ENCODE measurements at regions not wholly inside any gene's neighbourhood (a gene's known extent, or its start where the extent isn't known, plus 50 kb on each side); places are given as distances from the start of the nearest gene placed in this dataset.

DNA sequence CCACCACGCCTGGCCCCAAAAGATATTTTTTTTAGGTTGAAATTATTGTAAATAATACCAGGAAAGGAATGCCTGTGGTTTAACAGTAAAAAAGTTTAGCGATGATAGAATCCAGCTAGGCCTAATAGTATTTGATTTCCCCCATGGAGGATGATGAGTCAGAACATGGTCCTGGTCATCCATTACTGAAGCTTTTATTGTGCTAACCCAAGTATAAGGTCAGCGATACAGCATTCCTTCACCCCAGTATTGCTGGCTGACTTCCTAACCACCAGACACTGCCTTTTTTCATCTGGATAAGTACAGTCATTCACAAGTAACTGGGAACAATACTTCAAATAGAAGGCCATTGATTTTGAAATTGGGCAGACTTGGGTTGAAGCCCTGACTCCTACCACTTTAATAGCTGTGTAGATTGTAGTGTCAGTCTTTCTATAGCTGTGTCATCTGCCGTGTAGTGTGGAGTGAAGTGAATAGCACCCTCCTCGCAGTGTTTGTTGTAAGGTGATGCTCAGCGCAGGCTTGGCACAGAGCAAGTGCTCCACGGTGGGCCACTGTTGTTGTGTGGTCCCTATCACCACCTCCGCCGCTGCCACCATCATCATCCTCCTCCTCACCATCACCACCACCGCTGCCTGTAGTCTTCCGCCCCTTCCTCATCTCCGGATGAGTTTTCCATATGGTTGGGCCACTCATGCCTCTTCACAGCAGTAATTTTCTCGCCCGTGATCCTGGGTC is 436.0 kb upstream of the TPM1 start:
- H3K4me3 Mint-ChIP-seq, result no peak overlapping the region
- no peaks in the 10 kb centered on the region for H3K27me3 Mint-ChIP-seq
- H3K27ac Mint-ChIP-seq, result no peak overlapping the region
- no peaks in the 10 kb centered on the region for H3K36me3 Mint-ChIP-seq (ENCODE audit: low read depth)
- intact Hi-C loops (cut with micrococcal nuclease), result no loop called here
- no peaks in the 10 kb centered on the region for H3K4me1 Mint-ChIP-seq (ENCODE audit: low read depth)
- H3K9me3 Mint-ChIP-seq, result no peaks in the 10 kb centered on the region

DNA sequence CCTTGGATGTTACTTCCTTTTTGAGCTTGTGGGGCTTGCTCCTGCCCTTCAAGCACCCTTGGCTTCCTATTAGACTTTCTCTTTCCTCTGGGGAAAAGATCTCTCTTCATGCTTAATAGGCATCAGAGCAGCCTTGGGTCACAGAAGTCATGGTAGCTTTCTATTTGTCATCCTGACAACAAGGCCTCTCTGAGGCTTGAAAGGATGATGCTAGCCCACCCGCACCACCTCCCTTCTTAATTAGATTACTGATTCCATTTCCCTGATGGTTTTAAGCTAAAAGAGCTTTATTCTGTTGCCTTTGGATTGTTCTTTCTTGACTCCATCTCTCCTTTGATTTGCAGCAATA is 435.5 kb upstream of the TPM1 start:
- no peaks in the 10 kb centered on the region for H3K4me1 Mint-ChIP-seq (ENCODE audit: low read depth)
- no peaks in the 10 kb centered on the region for H3K9me3 Mint-ChIP-seq
- intact Hi-C loops (cut with micrococcal nuclease), result no loop called here
- H3K27ac Mint-ChIP-seq, result no peak overlapping the region
- no peaks in the 10 kb centered on the region for H3K36me3 Mint-ChIP-seq (ENCODE audit: low read depth)
- H3K27me3 Mint-ChIP-seq, result no peaks in the 10 kb centered on the region
- no peak overlapping the region for H3K4me3 Mint-ChIP-seq

DNA sequence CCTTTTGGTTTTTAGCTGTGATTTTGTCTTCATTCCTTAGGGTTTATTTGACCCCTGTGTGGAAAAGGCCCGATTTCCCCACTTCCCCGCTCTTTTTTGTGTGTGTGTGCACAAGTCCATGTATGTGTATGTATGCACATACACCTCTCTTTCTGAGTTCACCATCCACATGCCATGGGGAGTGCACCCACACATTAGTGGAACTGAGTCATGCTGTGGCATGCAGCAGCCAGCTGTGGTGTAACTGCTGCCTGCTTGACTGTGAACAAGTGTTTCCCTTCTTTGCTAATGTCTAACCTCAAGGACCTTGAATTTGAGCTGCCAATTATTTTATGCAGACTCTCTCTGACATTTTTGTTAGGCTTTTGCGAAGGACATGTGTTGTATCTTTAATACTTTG is 434.9 kb upstream of the TPM1 start:
- H3K27me3 Mint-ChIP-seq, result no peaks in the 10 kb centered on the region
- H3K36me3 Mint-ChIP-seq (ENCODE audit: low read depth), result no peaks in the 10 kb centered on the region
- no peak overlapping the region for H3K4me3 Mint-ChIP-seq
- no peaks in the 10 kb centered on the region for H3K9me3 Mint-ChIP-seq
- H3K27ac Mint-ChIP-seq, result no peak overlapping the region
- intact Hi-C loops (cut with micrococcal nuclease), result no loop called here
- H3K4me1 Mint-ChIP-seq (ENCODE audit: low read depth), result no peaks in the 10 kb centered on the region

DNA sequence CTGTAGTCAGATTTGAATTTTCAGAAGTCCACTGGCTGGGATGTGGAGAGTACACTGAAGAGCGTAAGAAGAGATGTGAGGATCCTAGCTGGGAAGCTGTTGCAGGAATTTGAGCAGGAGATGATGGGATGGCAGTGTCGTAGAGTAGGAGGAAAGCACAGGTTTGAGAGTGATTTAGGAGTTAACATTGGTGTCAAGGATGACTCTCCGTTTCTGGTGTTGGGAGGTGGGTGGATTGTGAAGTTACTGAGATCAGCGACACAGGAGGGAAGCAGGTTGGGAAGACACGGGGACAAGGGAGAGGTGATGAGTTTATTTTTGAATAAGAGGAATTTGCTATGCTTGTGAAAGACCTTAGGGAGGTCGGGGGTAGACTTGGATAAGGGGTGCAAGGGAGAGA is 434.2 kb upstream of the TPM1 start:
- Mint-ChIP-seq H3K4me1 (ENCODE audit: low read depth) (no peaks in the 10 kb centered on the region), H3K27ac (no peak overlapping the region), H3K4me3 (no peak overlapping the region), H3K27me3 (no peaks in the 10 kb centered on the region), H3K9me3 (no peaks in the 10 kb centered on the region), H3K36me3 (ENCODE audit: low read depth) (no peaks in the 10 kb centered on the region)
- intact Hi-C loops (cut with micrococcal nuclease), result no loop called here

DNA sequence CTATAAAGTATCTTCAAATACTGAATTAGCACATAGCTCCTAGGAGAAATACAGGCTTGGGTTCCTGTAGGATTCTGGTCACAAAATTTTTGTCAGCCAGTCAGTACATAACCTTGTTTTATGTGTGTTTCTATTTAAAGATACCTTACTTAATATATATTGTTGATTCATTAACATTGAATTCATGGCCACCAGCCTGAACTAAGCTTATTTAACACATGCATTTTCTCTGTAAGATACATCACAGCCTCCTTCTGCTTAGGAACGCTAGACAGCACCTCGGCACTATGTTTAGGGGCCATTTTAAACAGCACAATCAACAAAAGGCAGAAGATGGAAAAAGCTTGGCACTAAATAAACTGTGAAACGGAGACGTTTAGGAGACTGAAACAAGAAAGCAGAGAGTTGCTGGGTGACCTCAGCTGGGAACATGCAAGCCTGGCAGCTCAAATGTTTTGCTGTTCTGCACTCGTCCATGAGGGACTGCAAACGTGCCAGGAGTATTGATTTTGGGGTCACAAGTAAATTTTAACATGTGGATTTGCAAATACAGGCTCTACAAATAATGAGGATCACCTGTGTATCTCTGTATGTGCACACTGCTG is 432.2 kb upstream of the TPM1 start:
- no peak overlapping the region for H3K27ac Mint-ChIP-seq
- intact Hi-C loops (cut with micrococcal nuclease), result no loop called here

DNA sequence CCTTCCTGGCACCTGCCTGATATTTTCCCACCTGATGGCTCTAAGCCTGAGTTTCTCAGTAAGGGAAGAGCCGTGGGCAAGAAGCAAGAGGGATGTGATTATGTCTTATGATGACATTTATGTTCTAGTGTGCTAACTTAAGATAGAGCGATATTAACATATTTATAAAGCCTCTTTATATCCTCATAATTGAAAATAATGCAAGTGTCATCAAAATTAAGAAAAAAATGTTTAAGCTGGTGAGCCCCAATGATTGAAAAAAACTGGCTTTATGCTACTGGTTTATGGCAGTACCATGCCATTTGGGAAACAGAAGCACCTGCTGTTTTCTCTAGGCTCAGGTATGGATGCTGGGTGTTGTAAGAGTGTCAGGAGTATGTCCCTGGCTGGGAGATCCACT is 431.5 kb upstream of the TPM1 start:
- intact Hi-C loops (cut with micrococcal nuclease), result no loop called here
- Mint-ChIP-seq H3K27me3 (no peaks in the 10 kb centered on the region), H3K27ac (no peak overlapping the region), H3K4me3 (no peak overlapping the region), H3K9me3 (no peaks in the 10 kb centered on the region), H3K36me3 (ENCODE audit: low read depth) (no peaks in the 10 kb centered on the region), H3K4me1 (ENCODE audit: low read depth) (no peaks in the 10 kb centered on the region)

More for the DNA sequence above, 432.2 kb upstream of the TPM1 start:
- Mint-ChIP-seq H3K4me1 (ENCODE audit: low read depth) (no peaks in the 10 kb centered on the region), H3K4me3 (no peak overlapping the region), H3K27me3 (no peaks in the 10 kb centered on the region), H3K36me3 (ENCODE audit: low read depth) (no peaks in the 10 kb centered on the region), H3K9me3 (no peaks in the 10 kb centered on the region)

DNA sequence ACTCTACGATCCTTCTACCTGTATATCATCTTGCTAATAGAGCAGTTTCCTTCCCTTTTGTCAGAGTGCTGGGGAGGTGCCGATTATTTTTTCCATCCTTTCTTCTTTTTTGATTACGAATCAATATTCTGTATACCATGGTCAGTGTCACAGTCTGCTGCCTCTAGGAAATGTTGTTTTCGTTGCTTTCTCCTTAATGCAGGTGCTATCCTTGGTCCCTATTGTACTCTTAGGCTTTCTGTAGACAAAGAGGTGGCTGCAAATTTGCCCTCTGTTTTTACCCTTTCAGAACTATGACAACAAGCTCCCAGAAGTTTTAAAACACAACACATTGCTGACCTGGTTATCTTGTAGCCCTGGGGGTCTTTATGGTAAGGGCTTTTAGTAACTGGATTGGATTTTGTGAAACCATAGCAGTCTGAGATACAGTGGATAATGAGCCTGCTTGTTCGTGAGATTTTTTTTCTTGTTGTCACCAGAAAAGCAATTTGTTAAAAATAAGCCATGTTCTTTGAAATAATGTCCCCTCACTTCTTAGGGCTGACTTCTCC is 430.3 kb upstream of the TPM1 start:
- Mint-ChIP-seq H3K4me3 (no peak overlapping the region), H3K27ac (no peak overlapping the region), H3K27me3 (no peaks in the 10 kb centered on the region), H3K36me3 (ENCODE audit: low read depth) (no peaks in the 10 kb centered on the region), H3K4me1 (ENCODE audit: low read depth) (no peaks in the 10 kb centered on the region), H3K9me3 (no peaks in the 10 kb centered on the region)
- intact Hi-C loops (cut with micrococcal nuclease), result no loop called here

DNA sequence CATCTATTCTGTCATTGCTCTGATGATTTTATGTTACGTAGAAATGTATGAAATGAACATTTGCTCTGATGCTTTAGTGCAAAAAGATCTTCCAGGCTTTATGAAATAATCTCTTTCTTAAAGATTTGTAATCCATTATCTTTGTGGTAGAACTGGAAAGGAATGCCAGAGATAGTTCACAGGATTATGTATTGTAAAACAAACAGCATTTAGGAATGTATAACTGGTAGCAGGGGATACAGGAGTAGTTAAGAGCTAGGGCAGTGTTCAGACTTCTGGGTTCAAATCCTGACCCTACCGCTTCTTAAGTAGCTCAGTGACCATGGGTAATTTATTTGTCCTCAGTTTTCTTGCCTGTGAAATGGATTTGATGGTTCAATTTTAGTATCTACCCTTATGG is 429.8 kb upstream of the TPM1 start:
- Mint-ChIP-seq H3K27me3 (no peaks in the 10 kb centered on the region), H3K4me3 (no peak overlapping the region), H3K27ac (no peak overlapping the region), H3K4me1 (ENCODE audit: low read depth) (no peaks in the 10 kb centered on the region), H3K9me3 (no peaks in the 10 kb centered on the region), H3K36me3 (ENCODE audit: low read depth) (no peaks in the 10 kb centered on the region)
- intact Hi-C loops (cut with micrococcal nuclease), result no loop called here

DNA sequence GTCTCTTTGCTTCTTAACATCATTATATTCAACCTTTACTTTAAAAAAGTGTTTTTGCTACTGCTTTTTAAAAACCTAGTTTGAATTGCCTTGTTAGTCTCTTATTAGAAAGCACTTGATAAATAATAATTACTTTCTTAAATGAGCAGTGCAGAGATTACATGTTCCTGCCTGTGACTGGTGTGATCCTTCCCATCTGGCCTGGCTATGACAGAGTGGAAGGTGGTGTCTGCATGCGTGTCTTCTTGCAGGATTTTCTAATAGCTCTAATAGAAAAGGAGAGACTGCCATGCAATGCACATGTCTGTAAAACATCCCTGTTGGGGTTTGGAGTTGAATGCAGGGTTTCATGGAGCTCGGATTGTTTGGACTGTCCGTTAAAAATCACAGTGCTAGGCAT is 425.8 kb upstream of the TPM1 start:
- Mint-ChIP-seq H3K36me3 (ENCODE audit: low read depth) (no peaks in the 10 kb centered on the region), H3K27me3 (no peaks in the 10 kb centered on the region), H3K4me1 (ENCODE audit: low read depth) (no peaks in the 10 kb centered on the region), H3K4me3 (no peak overlapping the region), H3K27ac (no peak overlapping the region), H3K9me3 (no peaks in the 10 kb centered on the region)
- intact Hi-C loops (cut with micrococcal nuclease), result no loop called here

DNA sequence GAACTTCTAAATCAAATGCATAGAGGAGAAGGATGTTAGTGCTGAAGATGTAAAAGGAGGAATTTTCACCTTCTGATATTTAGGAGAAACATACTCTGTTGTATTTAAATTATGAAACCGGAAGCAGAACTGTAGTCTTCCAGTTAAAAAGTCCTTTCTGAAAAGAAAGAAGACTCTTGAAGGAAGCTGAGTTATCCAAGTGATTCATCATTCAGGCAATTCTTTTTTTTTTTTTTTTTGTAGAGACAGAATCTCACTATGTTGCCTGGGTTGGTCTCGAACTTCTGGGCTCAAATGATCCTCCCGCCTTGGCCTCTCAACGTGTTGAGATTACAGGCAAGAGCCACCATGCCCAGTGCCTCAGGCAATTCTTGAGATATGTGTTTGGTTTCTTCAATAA is 424.8 kb upstream of the TPM1 start:
- Mint-ChIP-seq H3K4me3 (no peak overlapping the region), H3K36me3 (ENCODE audit: low read depth) (no peaks in the 10 kb centered on the region), H3K27ac (no peak overlapping the region), H3K4me1 (ENCODE audit: low read depth) (no peaks in the 10 kb centered on the region), H3K27me3 (no peaks in the 10 kb centered on the region), H3K9me3 (no peaks in the 10 kb centered on the region)
- intact Hi-C loops (cut with micrococcal nuclease), result no loop called here

DNA sequence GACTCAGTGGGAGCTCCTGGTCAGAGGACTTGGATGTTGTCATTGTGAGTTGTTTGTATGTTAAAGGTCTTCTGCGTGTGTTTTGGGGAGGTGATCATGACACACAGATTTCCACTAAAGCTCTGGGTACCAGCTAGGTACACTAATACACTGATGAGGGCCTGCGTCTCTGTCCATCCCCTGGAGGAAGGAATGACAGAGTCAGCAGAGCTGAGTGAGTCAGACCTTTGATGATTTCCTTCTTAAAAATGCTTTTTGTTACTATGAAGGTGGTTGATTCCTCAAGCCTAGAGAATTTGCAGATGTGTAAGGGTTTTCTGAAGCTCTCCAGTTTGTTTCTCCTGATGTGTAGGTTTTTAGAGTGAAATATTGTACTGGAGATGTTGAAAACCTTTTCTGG is 424.1 kb upstream of the TPM1 start:
- Mint-ChIP-seq H3K36me3 (ENCODE audit: low read depth) (no peaks in the 10 kb centered on the region), H3K27me3 (no peaks in the 10 kb centered on the region), H3K4me3 (no peak overlapping the region), H3K9me3 (no peaks in the 10 kb centered on the region), H3K4me1 (ENCODE audit: low read depth) (no peaks in the 10 kb centered on the region), H3K27ac (no peak overlapping the region)
- intact Hi-C loops (cut with micrococcal nuclease), result no loop called here

DNA sequence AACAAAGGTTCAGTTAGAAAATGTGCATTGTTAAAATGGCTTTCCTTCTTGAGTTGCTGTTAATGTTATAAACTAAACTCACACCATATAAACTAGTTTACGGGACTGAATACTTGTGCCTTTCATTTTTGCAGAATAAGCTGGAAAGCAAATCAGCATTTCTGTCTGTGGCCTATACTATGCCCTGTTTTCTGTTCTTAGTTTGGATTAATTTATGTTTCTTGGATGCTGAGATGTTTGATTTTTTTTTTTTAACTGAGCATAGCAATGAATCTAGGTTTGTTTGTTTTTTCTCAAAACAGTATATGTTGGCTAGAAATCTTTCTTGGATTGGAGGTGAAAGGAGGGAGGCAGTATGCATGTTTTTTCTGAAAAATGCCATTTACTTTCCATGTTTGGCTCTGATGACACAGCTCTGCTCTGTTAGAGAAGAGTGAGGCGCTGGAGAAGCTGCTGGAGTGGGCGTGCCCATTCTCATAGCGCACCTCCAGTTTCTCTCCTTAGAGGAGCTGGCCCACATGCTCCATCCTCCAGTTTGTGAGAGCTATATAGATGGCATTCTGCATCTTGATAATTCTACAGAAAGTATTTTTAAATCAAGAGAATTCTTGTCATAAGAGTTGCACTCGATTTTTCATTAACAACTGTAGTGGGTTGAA is 423.6 kb upstream of the TPM1 start:
- intact Hi-C loops (cut with micrococcal nuclease), result no loop called here
- no peak overlapping the region for H3K27ac Mint-ChIP-seq
- H3K4me3 Mint-ChIP-seq, result no peak overlapping the region
- no peaks in the 10 kb centered on the region for H3K4me1 Mint-ChIP-seq (ENCODE audit: low read depth)
- no peaks in the 10 kb centered on the region for H3K36me3 Mint-ChIP-seq (ENCODE audit: low read depth)
- H3K27me3 Mint-ChIP-seq, result no peaks in the 10 kb centered on the region
- no peaks in the 10 kb centered on the region for H3K9me3 Mint-ChIP-seq

DNA sequence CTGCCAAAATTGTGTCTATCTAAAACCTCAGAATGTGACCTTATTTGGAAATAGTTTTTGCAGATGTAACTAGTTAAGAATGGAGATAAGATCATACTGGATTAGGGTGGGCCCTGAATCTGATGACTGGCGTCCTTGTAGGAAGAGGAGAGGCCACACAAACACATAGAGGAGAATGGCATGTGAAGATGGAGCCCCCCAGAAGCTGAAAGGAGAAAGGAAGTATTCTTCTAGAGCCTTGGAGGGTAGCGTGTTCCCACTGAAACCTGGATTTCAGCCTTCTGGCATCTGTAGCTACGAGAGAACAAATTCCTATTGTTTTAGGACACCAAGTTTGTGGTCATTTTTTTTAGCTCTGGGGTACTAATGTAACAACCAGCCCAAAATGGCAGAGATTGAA is 423.0 kb upstream of the TPM1 start:
- Mint-ChIP-seq H3K9me3 (no peaks in the 10 kb centered on the region), H3K36me3 (ENCODE audit: low read depth) (no peaks in the 10 kb centered on the region), H3K27ac (no peak overlapping the region), H3K4me1 (ENCODE audit: low read depth) (no peaks in the 10 kb centered on the region), H3K4me3 (no peak overlapping the region), H3K27me3 (no peaks in the 10 kb centered on the region)
- intact Hi-C loops (cut with micrococcal nuclease), result no loop called here

DNA sequence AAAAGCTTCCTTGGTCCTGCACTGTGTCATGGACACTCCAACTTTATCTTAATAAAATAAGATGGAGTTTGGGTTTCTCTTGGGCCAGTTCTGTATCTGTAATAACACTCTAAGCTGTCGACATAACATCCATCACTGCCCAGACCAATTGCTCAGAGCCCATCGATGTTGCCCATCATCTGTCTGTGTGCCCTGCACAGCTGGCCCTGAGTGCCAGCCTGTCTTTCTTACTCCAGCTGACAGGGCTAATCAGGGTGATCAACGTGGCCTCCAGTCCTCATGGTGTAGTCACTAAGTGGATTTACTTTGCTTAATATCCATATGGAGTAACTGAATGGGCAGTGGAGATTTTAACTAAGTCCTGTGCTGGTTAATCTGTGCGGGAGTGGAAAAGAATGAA is 419.8 kb upstream of the TPM1 start:
- H3K36me3 Mint-ChIP-seq (ENCODE audit: low read depth), result no peaks in the 10 kb centered on the region
- no peak overlapping the region for H3K27ac Mint-ChIP-seq
- intact Hi-C loops (cut with micrococcal nuclease), result no loop called here
- no peaks in the 10 kb centered on the region for H3K27me3 Mint-ChIP-seq
- H3K4me1 Mint-ChIP-seq (ENCODE audit: low read depth), result peaks cover 6% of the 10 kb centered on the region
- no peak overlapping the region for H3K4me3 Mint-ChIP-seq
- no peaks in the 10 kb centered on the region for H3K9me3 Mint-ChIP-seq
